ENCODE measurements at regions not wholly inside any gene's neighbourhood (a gene's known extent, or its start where the extent isn't known, plus 50 kb on each side); places are given as distances from the start of the nearest gene placed in this dataset.

DNA sequence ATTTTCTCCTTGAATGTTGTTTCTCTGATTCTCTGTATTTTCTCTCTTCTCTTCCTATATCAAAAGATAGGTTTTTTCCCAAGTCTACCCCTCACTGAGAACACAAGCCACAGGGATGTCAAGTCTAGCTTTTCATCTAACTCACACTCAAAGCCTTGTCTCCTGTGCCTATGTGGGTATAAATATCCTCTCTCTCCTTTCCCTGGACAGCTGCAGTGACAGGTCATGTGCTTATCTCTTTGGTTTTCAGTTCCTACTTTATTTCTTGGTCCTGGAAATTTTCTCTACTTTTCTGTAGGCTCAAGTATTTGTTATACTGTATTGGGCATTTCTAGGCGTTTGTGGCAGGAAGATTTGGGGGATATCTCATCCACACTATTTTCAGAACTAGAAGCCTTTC is 182.4 kb upstream of the MVB12B start:
- ATAC-seq (replicated peaks): no peak
- Mint-ChIP-seq H3K9me3 (peaks cover 4% of the 10 kb centered on the region), H3K4me3 (no peak overlapping the region), H3K36me3 (ENCODE audit: low read depth) (no peaks in the 10 kb centered on the region), H3K27me3 (peaks cover 29% of the 10 kb centered on the region), H3K27ac (no peak overlapping the region), H3K4me1 (peaks cover 4% of the 10 kb centered on the region)

GRCh38 chr9:126144603-126145456 is 181.8 kb upstream of the MVB12B start:
- Mint-ChIP-seq H3K27ac (no peak overlapping the region), H3K4me1 (peaks cover 4% of the 10 kb centered on the region), H3K4me3 (no peak overlapping the region), H3K27me3 (peaks cover 29% of the 10 kb centered on the region), H3K9me3 (peaks cover 3% of the 10 kb centered on the region), H3K36me3 (ENCODE audit: low read depth) (no peaks in the 10 kb centered on the region)
- ATAC-seq (replicated peaks): no peak

DNA sequence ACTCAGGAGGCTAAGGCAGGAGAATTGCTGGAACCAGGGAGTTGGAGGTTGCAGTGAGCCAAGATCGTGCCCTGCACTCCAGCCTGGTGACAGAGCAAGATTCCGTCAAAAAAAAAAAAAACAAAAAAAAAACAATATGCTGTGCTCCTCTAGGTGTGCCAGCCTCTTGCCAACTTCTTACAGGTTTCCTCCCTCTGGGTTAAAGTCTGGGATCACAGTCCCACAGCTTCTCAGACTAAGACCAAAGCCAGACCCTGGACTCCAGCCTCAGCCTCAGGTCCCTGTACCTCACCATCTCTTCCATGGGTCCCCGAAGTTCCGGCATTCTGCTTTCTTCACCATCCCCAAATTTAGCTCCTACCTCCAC is 180.8 kb upstream of the MVB12B start:
- H3K36me3 Mint-ChIP-seq (ENCODE audit: low read depth): no peaks in the 10 kb centered on the region
- ATAC-seq (replicated peaks): no peak
- peaks cover 4% of the 10 kb centered on the region for H3K4me1 Mint-ChIP-seq
- H3K27me3 Mint-ChIP-seq: peaks cover 29% of the 10 kb centered on the region
- no peaks in the 10 kb centered on the region for H3K9me3 Mint-ChIP-seq
- H3K27ac Mint-ChIP-seq: no peak overlapping the region
- H3K4me3 Mint-ChIP-seq: no peak overlapping the region

DNA sequence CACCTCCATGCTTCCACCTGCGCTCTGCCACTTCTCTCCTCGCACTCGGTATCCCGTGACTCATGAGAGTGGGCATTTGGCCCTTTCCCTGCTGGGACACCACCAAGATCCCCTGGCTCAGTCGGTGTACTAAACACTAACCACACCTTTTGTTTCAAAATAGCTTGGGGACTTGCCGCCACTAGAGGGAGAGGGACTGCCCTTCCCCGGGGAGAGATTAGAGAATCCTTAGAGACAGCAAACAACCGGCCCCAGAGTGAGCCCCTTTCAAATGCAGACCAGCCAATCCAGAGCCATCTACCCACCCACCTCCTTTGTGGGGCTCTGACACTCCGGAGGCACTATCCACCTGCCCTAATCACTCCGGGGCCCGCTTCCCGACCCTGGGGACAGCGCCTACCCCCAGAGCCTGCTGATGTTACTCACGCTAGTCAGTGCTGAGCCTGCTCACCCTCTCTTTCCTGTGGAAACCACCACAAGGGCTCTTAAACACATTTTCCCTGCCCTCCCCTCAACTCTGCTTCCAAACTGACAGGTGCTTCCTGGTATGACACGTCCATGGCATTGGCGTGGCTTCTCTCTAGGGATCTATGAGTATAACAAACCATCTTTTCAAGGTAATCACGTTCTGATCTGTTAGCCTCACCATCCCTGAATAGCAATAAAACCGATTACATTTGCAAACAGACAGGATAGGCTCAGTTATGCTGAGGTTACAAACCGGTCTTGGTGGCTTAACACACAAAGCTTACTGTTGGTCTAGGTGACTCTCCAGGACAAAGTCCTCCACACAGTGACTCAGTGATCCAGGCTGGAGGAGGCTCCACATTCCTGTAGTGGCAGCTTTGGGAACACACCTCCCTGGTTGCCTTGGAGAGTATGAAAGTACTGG is 180.1 kb upstream of the MVB12B start:
- Mint-ChIP-seq H3K27ac (no peak overlapping the region), H3K4me1 (peaks cover 4% of the 10 kb centered on the region), H3K9me3 (no peaks in the 10 kb centered on the region), H3K36me3 (ENCODE audit: low read depth) (no peaks in the 10 kb centered on the region), H3K27me3 (peaks cover 29% of the 10 kb centered on the region), H3K4me3 (no peak overlapping the region)
- peak; percentile 77 for ATAC-seq (replicated peaks)

- Mint-ChIP-seq H3K27me3 (peaks cover 24% of the 10 kb centered on the region), H3K4me1 (peaks cover 4% of the 10 kb centered on the region), H3K27ac (no peak overlapping the region), H3K36me3 (ENCODE audit: low read depth) (no peaks in the 10 kb centered on the region), H3K4me3 (no peak overlapping the region), H3K9me3 (no peaks in the 10 kb centered on the region)
- no peak for ATAC-seq (replicated peaks)
Observed at GRCh38 chr9:126147186-126147935, 179.3 kb upstream of the MVB12B start.

DNA sequence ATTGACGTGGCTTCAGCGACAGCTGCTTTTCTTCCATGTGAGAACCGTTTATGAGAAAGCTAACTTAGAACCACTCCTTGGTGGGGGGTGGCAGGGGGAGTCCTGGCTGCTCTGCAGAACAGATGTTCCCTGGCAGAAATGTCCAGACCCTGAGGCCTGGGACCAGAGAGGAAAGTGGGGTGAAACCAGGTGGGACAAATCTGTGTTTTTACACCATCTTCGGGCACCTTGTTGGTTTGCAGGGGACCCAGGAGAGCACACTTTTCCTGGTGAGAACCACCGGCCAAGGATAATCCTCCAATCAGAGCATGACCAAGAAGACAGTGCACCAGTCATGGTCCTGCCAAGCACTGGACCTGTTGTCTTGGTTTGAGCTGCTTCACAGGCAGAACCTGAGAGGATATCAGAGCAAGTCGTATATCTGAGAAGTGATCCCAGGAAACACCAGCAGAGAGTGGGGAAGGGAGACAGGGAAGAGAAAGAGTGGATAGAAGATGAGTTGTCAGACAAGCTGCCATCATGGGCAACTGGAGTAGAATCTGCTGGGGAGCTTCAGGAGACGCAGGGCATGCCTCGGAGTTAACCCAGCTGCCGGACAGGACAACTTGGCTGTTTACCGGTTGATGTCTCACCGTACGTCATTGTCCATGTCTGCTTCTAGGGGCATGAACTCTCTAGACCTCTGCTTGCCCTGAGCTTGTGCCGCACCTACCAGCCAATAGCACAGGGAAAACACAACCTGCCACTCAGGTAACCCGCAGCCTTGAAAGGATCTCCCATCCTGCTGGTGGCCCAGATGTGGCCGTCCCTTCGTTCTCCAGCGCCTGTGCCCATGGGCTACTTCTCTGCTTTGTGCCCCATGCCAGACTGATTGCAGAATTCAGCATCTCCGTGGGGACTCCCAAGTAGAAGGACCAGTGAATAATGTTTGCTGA is 178.4 kb upstream of the MVB12B start:
- H3K4me3 Mint-ChIP-seq: no peak overlapping the region
- peaks cover 18% of the 10 kb centered on the region for H3K27me3 Mint-ChIP-seq
- H3K4me1 Mint-ChIP-seq: peaks cover 4% of the 10 kb centered on the region
- H3K27ac Mint-ChIP-seq: no peak overlapping the region
- H3K9me3 Mint-ChIP-seq: no peaks in the 10 kb centered on the region
- no peak for ATAC-seq (replicated peaks)
- H3K36me3 Mint-ChIP-seq (ENCODE audit: low read depth): no peaks in the 10 kb centered on the region

- peaks cover 22% of the 10 kb centered on the region for H3K27me3 Mint-ChIP-seq
- no peak for ATAC-seq (replicated peaks)
- H3K36me3 Mint-ChIP-seq (ENCODE audit: low read depth): no peaks in the 10 kb centered on the region
- no peaks in the 10 kb centered on the region for H3K9me3 Mint-ChIP-seq
- H3K27ac Mint-ChIP-seq: no peak overlapping the region
- H3K4me1 Mint-ChIP-seq: peaks cover 4% of the 10 kb centered on the region
- H3K4me3 Mint-ChIP-seq: no peak overlapping the region
Observed at GRCh38 chr9:126148994-126149393, 177.6 kb upstream of the MVB12B start.

GRCh38 chr9:126149661-126150060 is 177.0 kb upstream of the MVB12B start:
- H3K36me3 Mint-ChIP-seq (ENCODE audit: low read depth): no peaks in the 10 kb centered on the region
- H3K4me3 Mint-ChIP-seq: no peak overlapping the region
- H3K27me3 Mint-ChIP-seq: peaks cover 18% of the 10 kb centered on the region
- peaks cover 4% of the 10 kb centered on the region for H3K4me1 Mint-ChIP-seq
- no peak for ATAC-seq (replicated peaks)
- no peaks in the 10 kb centered on the region for H3K9me3 Mint-ChIP-seq
- H3K27ac Mint-ChIP-seq: no peak overlapping the region

GRCh38 chr9:126150411-126151030 is 176.1 kb upstream of the MVB12B start:
- no peak for ATAC-seq (replicated peaks)
- no peak overlapping the region for H3K27ac Mint-ChIP-seq

GRCh38 chr9:126151031-126151685 is 175.5 kb upstream of the MVB12B start:
- no peak for ATAC-seq (replicated peaks)
- no peaks in the 10 kb centered on the region for H3K9me3 Mint-ChIP-seq
- H3K4me3 Mint-ChIP-seq: no peak overlapping the region
- peaks cover 2% of the 10 kb centered on the region for H3K4me1 Mint-ChIP-seq
- no peaks in the 10 kb centered on the region for H3K36me3 Mint-ChIP-seq (ENCODE audit: low read depth)
- H3K27ac Mint-ChIP-seq: no peak overlapping the region
- H3K27me3 Mint-ChIP-seq: peaks cover 9% of the 10 kb centered on the region

More at GRCh38 chr9:126150411-126151030, 176.1 kb upstream of the MVB12B start:
- H3K36me3 Mint-ChIP-seq (ENCODE audit: low read depth): no peaks in the 10 kb centered on the region
- H3K4me1 Mint-ChIP-seq: peaks cover 4% of the 10 kb centered on the region
- H3K4me3 Mint-ChIP-seq: no peak overlapping the region
- H3K9me3 Mint-ChIP-seq: no peaks in the 10 kb centered on the region
- H3K27me3 Mint-ChIP-seq: peaks cover 11% of the 10 kb centered on the region

DNA sequence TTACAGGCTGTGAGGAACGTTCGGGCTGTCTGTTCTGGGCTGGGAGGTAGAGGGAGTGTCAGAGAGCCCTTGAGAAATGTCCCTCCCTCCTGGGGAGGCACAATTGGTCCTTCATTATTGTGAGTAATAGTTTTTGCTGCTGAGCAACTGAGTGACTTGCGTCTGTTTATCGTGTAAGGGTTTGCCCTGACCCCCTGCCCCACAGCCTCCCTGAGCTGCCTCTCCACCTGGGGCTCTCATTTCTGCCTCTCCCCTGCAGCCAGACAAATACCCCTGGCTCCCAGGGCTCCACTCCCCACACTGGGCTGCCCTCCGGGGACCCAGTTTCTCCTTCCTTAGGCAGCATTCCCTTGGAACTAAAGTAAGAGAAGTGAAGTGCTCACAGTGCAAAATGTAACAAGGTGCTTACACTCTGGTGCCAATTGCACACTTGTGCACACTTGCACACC is 174.9 kb upstream of the MVB12B start:
- Mint-ChIP-seq H3K9me3 (no peaks in the 10 kb centered on the region), H3K4me1 (no peaks in the 10 kb centered on the region), H3K27me3 (peaks cover 7% of the 10 kb centered on the region), H3K4me3 (no peak overlapping the region), H3K36me3 (ENCODE audit: low read depth) (no peaks in the 10 kb centered on the region), H3K27ac (no peak overlapping the region)
- ATAC-seq (replicated peaks): no peak

DNA sequence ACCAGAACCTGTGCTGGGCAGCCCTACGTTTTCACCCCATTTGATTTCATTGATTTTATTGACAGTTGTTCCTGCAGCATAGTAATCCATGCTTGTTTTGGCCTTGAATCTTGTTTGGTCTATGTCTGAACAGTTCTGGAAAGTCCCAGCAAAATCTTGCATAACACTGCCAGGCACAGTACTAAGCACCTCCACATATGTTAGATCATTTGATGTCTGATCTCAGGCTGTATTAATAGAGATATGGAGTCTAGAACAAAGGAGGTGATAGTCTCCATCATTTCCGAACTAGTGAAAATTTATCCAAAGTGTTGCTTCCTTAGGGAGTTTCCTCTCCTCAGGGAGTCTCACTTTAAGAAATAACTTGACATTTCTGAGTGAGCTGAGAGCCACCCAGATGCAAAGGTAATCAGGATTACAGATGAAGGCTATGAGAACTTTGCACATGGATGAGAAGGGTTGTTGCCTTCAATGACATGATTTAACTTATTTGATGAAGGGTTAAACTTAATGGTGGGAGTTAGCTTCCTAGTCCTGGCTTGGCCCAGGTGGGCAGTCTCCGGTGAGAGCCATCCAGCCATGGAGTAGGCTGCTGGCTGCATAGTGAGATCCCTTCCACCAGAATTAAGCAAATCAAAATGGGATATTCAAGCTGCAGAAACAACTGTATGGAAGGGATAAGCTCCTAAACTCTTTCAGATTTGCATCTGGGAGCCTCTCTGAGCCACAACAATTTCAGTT is 173.8 kb upstream of the MVB12B start:
- peaks cover 15% of the 10 kb centered on the region for H3K27me3 Mint-ChIP-seq
- no peak overlapping the region for H3K4me3 Mint-ChIP-seq
- no peaks in the 10 kb centered on the region for H3K36me3 Mint-ChIP-seq (ENCODE audit: low read depth)
- H3K9me3 Mint-ChIP-seq: no peaks in the 10 kb centered on the region
- no peak overlapping the region for H3K27ac Mint-ChIP-seq
- no peaks in the 10 kb centered on the region for H3K4me1 Mint-ChIP-seq
- ATAC-seq (replicated peaks): no peak
